ENCODE measurements at regions not wholly inside any gene's neighbourhood (a gene's known extent, or its start where the extent isn't known, plus 50 kb on each side); places are given as distances from the start of the nearest gene placed in this dataset.

GRCh38 chr15:23846218-23846617 lies 159.1 kb upstream of the NDN start:
- no peak for ATAC-seq
- H3K4me3 ChIP-seq, result no peak overlapping the region
- no peak overlapping the region for H3K4me2 ChIP-seq
- H3K9me3 ChIP-seq, result peaks cover under 1% of the 10 kb centered on the region; the same call in 2 of the 3 replicates
- 19% methylated on average over 3 of the region's 3 CpGs for WGBS (ENCODE audit: missing lambda C conversion rate)
- DNase-seq (ENCODE audit: low read depth in 1 of 2, low spot score in 1 of 2), result no peak
- H3K27ac ChIP-seq, result no peak overlapping the region
- TF ChIP-seq KDM5A (IDR thresholded peaks at IDR 0.05) (no peak), MAFK (IDR thresholded peaks at IDR 0.05; ENCODE audit: partially characterized antibody) (peak; percentile 89)
- FAIRE-seq, result peak; percentile 70
- POLR2A ChIA-PET, result no interaction called here
- CTCF ChIA-PET, result no interaction called here
- no peaks in the 10 kb centered on the region for H3K4me1 ChIP-seq

- POLR2A ChIA-PET, result no interaction called here
- H3K4me2 ChIP-seq, result no peak overlapping the region
- CTCF ChIA-PET, result interaction anchor here (0.7 kb wide), 1 partner anchor 9 kb away, joined by 3 read pairs; no protein-coding TSS in a partner anchor
- no peaks in the 10 kb centered on the region; the same call in 2 of the 3 replicates for H3K9me3 ChIP-seq
- no peak overlapping the region for H3K27ac ChIP-seq
- FAIRE-seq (no peak), DNase-seq (ENCODE audit: low read depth in 1 of 2, low spot score in 1 of 2) (no peak), ATAC-seq (no peak)
- no peak overlapping the region for H3K4me3 ChIP-seq
- no peaks in the 10 kb centered on the region for H3K4me1 ChIP-seq
- TF ChIP-seq USF2 (IDR thresholded peaks at IDR 0.05), result no peak
- TF ChIP-seq TFCP2L1 (CRISPR knock-in tag; IDR thresholded peaks at IDR 0.05), result no peak
- TF ChIP-seq ZC3H11A (IDR thresholded peaks at IDR 0.05), result no peak
- TF ChIP-seq PBX3 (IDR thresholded peaks at IDR 0.05), result no peak
- no peak for TF ChIP-seq EP300 (IDR thresholded peaks at IDR 0.05)
- 18% methylated on average over 6 of the region's 6 CpGs for WGBS (ENCODE audit: missing lambda C conversion rate)
These were observed 163.6 kb upstream of the NDN start for GRCh38 chr15:23850666-23851065.

- H3K27ac ChIP-seq, result no peak overlapping the region
- FAIRE-seq (no peak), DNase-seq (ENCODE audit: low read depth in 1 of 2, low spot score in 1 of 2) (no peak), ATAC-seq (no peak)
- ChIA-PET POLR2A (no interaction called here), CTCF (interaction anchor here (1.5 kb wide), 1 partner anchor 9 kb away, joined by 4 read pairs; no protein-coding TSS in a partner anchor)
- no peak overlapping the region for H3K4me2 ChIP-seq
- no peak overlapping the region for H3K4me3 ChIP-seq
- WGBS (ENCODE audit: missing lambda C conversion rate), result 3% methylated on average over 2 of the region's 2 CpGs
- TF ChIP-seq REST (IDR thresholded peaks at IDR 0.05) (no peak), RNF2 (IDR thresholded peaks at IDR 0.05; ENCODE audit: borderline replicate concordance, low read depth) (no peak), SMC3 (IDR thresholded peaks at IDR 0.05) (no peak), HEYL (CRISPR knock-in tag; IDR thresholded peaks at IDR 0.05) (no peak), KDM1A (IDR thresholded peaks at IDR 0.05; ENCODE audit: low read depth) (no peak), ELK1 (IDR thresholded peaks at IDR 0.05; ENCODE audit: low read depth, low read length) (no peak), GATA3 (IDR thresholded peaks at IDR 0.05; ENCODE audit: borderline replicate concordance) (no peak), HOXB13 (CRISPR knock-in tag; IDR thresholded peaks at IDR 0.05; ENCODE audit: low read depth) (no peak), FOSL2 (IDR thresholded peaks at IDR 0.05) (no peak), FOSL2 (CRISPR knock-in tag; IDR thresholded peaks at IDR 0.05) (no peak), BCL3 (IDR thresholded peaks at IDR 0.05) (no peak), HOXA7 (CRISPR knock-in tag; IDR thresholded peaks at IDR 0.05) (no peak), EHF (CRISPR knock-in tag; IDR thresholded peaks at IDR 0.05) (no peak), NFE2L2 (conservative IDR thresholded peaks at IDR 0.05; ENCODE audit: low read length) (no peak), ESRRA (IDR thresholded peaks at IDR 0.05; ENCODE audit: borderline replicate concordance, low read length) (no peak)
- H3K4me1 ChIP-seq, result no peaks in the 10 kb centered on the region
- no peaks in the 10 kb centered on the region; the same call in 2 of the 3 replicates for H3K9me3 ChIP-seq
These were observed 164.8 kb upstream of the NDN start for GRCh38 chr15:23851921-23852320.
